Mucosa of descending colon (tissue), 3 donors: ENCODE measurements at regions not wholly inside any gene's neighbourhood (a gene's known extent, or its start where the extent isn't known, plus 50 kb on each side); places are given as distances from the start of the nearest gene placed in this dataset.

ENCODE experiments used
- ATAC-seq: fragments of 200-7000 bp; cut with Tn5 transposase; one replicate; pipeline ENCODE4 v1.9.1; 2020; ENCODE audit warnings: mild to moderate bottlenecking, moderate library complexity
- DNase-seq, 3 donors: peaks; one replicate each; pipeline ENCODE4 v3.0.0-alpha.2; 2020
- H3K36me3 ChIP-seq: fragments of 200-600 bp; one replicate; pipeline ENCODE4 v1.8.0; 2021; ENCODE audit warnings: low read depth, mild to moderate bottlenecking
- H3K4me1 ChIP-seq: fragments of 200-600 bp; one replicate; pipeline ENCODE4 v1.8.0; 2021; ENCODE audit warnings: low read depth, mild to moderate bottlenecking
- H3K4me3 ChIP-seq: fragments of 200-600 bp; one replicate; pipeline ENCODE4 v1.8.0; 2021; ENCODE audit warnings: mild to moderate bottlenecking
- H3K9me3 ChIP-seq: fragments of 200-600 bp; one replicate; pipeline ENCODE4 v1.8.0; 2021; ENCODE audit warnings: mild to moderate bottlenecking
- CTCF ChIP-seq: fragments of 200-600 bp; IDR thresholded peaks from one replicate; pipeline ENCODE4 v1.8.0; 2022; ENCODE audit warnings: antibody characterized with exemption, mild to moderate bottlenecking
- intact Hi-C, 2 donors: fragments of 100-400 bp; cut with DNase I in 1 of 2; cut with micrococcal nuclease in 1 of 2; formaldehyde crosslinking; loops; one replicate each; pipeline versions ENCODE4 v1.11.0 to v1.11.1; 2022; cut with DNase I, micrococcal nuclease
- donor health status: DM: no; HTN: no; CAD: no; lungs with moderate emphysema.
- donor health status: DM: no; HTN: no; CAD: no.
- donor health status: DM: no; HTN: yes; CAD: no.

- no peak for TF ChIP-seq CTCF
- ATAC-seq, result no peak
- H3K9me3 ChIP-seq, result no peaks in the 10 kb centered on the region
Observed at GRCh38 chr21:35489389-35489980, 440.4 kb upstream of the RUNX1 start.

GRCh38 chr21:35488946-35489345 is 439.8 kb upstream of the RUNX1 start:
- TF ChIP-seq CTCF, result no peak
- intact Hi-C loops, result no loop called here
- Histone ChIP-seq H3K4me3 (no peak overlapping the region), H3K36me3 (no peaks in the 10 kb centered on the region), H3K9me3 (no peaks in the 10 kb centered on the region), H3K4me1 (no peaks in the 10 kb centered on the region)
- DNase-seq, result no peak
- no peak for ATAC-seq

More at GRCh38 chr21:35489389-35489980, 440.4 kb upstream of the RUNX1 start:
- no peaks in the 10 kb centered on the region for H3K36me3 ChIP-seq
- H3K4me3 ChIP-seq, result no peak overlapping the region
- no peak for DNase-seq
- intact Hi-C loops, result no loop called here
- H3K4me1 ChIP-seq, result no peaks in the 10 kb centered on the region

GRCh38 chr21:35485364-35485763 is 436.3 kb upstream of the RUNX1 start:
- intact Hi-C loops, result no loop called here
- TF ChIP-seq CTCF, result no peak
- DNase-seq (no peak), ATAC-seq (no peak)
- H3K4me1 ChIP-seq, result no peaks in the 10 kb centered on the region
- no peaks in the 10 kb centered on the region for H3K36me3 ChIP-seq
- H3K4me3 ChIP-seq, result no peak overlapping the region
- H3K9me3 ChIP-seq, result no peaks in the 10 kb centered on the region

- Histone ChIP-seq H3K4me1 (no peaks in the 10 kb centered on the region), H3K36me3 (no peaks in the 10 kb centered on the region), H3K4me3 (no peak overlapping the region), H3K9me3 (no peaks in the 10 kb centered on the region)
- no peak for ATAC-seq
- no peak for DNase-seq
- intact Hi-C loops, result no loop called here
- TF ChIP-seq CTCF, result no peak
Observed at GRCh38 chr21:35484851-35485250, 435.7 kb upstream of the RUNX1 start.

- H3K4me1 ChIP-seq, result no peaks in the 10 kb centered on the region
- no peak for TF ChIP-seq CTCF
- intact Hi-C loops, result no loop called here
- ATAC-seq (no peak), DNase-seq (no peak)
- H3K36me3 ChIP-seq, result no peaks in the 10 kb centered on the region
- no peak overlapping the region for H3K4me3 ChIP-seq
- H3K9me3 ChIP-seq, result no peaks in the 10 kb centered on the region
Observed at GRCh38 chr21:35484032-35484431, 434.9 kb upstream of the RUNX1 start.
